Uterus (tissue), 2 donors: ENCODE measurements at regions not wholly inside any gene's neighbourhood (a gene's known extent, or its start where the extent isn't known, plus 50 kb on each side); places are given as distances from the start of the nearest gene placed in this dataset.

Experiments used
- POLR2A ChIP-seq, 2 donors: fragments of 450-650 bp; IDR thresholded peaks; one replicate each; pipeline ENCODE4 v1.6.1; 2016; ENCODE audit warnings: antibody characterized with exemption in 2 of 2, mild to moderate bottlenecking in 1 of 2, moderate library complexity in 1 of 2
- TF ChIP-seq, protein P1 (sequence below), 4 experiments: fragments of 200-600 bp in 2 of 4; fragments of 450-650 bp in 2 of 4; sonication (generic) in 2 of 4; IDR thresholded peaks; one replicate each; pipeline ENCODE4 v1.5.1; 2016 to 2019; ENCODE audit warnings: antibody characterized with exemption in 4 of 4, mild to moderate bottlenecking in 2 of 4, moderate library complexity in 1 of 4

DNA sequence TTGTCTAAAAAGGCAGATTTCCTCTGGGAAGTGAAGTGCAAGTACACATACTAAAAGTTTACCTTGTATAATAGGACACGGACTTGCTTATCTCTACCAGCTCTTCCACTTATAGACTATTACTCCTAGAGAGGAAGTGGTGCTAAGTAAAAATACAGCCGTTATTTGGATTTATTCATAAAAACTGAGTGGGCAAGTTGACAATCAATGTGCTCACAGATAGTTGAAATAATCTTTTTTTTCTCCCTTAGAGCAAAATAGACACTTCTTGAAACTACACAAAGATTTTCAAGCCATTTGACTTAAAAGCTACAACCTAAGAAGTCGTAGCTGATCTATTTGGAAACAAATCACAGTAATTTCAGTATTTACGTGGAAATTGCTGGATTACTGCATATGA lies 2584.7 kb upstream of the PCDH20 start:
- TF ChIP-seq, protein P1, sequence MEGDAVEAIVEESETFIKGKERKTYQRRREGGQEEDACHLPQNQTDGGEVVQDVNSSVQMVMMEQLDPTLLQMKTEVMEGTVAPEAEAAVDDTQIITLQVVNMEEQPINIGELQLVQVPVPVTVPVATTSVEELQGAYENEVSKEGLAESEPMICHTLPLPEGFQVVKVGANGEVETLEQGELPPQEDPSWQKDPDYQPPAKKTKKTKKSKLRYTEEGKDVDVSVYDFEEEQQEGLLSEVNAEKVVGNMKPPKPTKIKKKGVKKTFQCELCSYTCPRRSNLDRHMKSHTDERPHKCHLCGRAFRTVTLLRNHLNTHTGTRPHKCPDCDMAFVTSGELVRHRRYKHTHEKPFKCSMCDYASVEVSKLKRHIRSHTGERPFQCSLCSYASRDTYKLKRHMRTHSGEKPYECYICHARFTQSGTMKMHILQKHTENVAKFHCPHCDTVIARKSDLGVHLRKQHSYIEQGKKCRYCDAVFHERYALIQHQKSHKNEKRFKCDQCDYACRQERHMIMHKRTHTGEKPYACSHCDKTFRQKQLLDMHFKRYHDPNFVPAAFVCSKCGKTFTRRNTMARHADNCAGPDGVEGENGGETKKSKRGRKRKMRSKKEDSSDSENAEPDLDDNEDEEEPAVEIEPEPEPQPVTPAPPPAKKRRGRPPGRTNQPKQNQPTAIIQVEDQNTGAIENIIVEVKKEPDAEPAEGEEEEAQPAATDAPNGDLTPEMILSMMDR (IDR thresholded peaks at IDR 0.05), result no peak
- no peak for TF ChIP-seq POLR2A (IDR thresholded peaks at IDR 0.05)
